Right lobe of liver (tissue), 4 donors: ENCODE measurements at regions not wholly inside any gene's neighbourhood (a gene's known extent, or its start where the extent isn't known, plus 50 kb on each side); places are given as distances from the start of the nearest gene placed in this dataset.

Source experiments
- POLR2A ChIP-seq: fragments of 450-650 bp; IDR thresholded peaks from one replicate; pipeline ENCODE4 v1.6.1; 2017; ENCODE audit warnings: antibody characterized with exemption, mild to moderate bottlenecking
- TF ChIP-seq, protein P1 (sequence below), 4 donors: fragments of 200-600 bp in 3 of 4; fragments of 450-650 bp in 1 of 4; IDR thresholded peaks; one replicate each; pipeline versions ENCODE4 v1.5.1 to v1.8.0; 2016 to 2022; ENCODE audit warnings: antibody characterized with exemption in 4 of 4, mild to moderate bottlenecking in 2 of 4
- donor health status: DM: no; HTN: no; CAD: no.
- donor health status: DM: no; HTN: no; CAD: no.
- donor health status: DM: no; HTN: yes; CAD: no.

DNA sequence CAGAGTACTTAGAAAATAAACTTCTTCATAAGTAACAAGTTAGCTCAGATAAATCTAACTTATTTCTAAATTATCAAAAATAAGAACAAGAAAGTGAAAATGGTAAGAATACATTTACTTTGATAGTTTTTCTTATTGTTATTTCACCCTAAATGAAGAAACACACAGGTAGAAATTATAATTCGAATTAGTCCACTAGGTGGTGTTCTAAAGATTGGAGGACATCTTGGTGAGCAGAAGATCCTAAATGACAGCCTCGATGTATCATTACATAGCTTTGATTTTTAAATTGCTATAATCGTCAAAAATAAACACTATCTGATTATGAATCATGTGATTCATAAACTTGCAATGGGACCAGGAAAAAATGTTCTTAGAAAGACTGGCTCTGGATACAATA is 280.8 kb upstream of the UBE2E2 start:
- TF ChIP-seq, protein P1, sequence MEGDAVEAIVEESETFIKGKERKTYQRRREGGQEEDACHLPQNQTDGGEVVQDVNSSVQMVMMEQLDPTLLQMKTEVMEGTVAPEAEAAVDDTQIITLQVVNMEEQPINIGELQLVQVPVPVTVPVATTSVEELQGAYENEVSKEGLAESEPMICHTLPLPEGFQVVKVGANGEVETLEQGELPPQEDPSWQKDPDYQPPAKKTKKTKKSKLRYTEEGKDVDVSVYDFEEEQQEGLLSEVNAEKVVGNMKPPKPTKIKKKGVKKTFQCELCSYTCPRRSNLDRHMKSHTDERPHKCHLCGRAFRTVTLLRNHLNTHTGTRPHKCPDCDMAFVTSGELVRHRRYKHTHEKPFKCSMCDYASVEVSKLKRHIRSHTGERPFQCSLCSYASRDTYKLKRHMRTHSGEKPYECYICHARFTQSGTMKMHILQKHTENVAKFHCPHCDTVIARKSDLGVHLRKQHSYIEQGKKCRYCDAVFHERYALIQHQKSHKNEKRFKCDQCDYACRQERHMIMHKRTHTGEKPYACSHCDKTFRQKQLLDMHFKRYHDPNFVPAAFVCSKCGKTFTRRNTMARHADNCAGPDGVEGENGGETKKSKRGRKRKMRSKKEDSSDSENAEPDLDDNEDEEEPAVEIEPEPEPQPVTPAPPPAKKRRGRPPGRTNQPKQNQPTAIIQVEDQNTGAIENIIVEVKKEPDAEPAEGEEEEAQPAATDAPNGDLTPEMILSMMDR (IDR thresholded peaks at IDR 0.05), result peak in 3 of 4 donors; percentile 16 to 40 (median 23)
- TF ChIP-seq POLR2A, result no peak
